ENCODE measurements at regions not wholly inside any gene's neighbourhood (a gene's known extent, or its start where the extent isn't known, plus 50 kb on each side); places are given as distances from the start of the nearest gene placed in this dataset.

DNA sequence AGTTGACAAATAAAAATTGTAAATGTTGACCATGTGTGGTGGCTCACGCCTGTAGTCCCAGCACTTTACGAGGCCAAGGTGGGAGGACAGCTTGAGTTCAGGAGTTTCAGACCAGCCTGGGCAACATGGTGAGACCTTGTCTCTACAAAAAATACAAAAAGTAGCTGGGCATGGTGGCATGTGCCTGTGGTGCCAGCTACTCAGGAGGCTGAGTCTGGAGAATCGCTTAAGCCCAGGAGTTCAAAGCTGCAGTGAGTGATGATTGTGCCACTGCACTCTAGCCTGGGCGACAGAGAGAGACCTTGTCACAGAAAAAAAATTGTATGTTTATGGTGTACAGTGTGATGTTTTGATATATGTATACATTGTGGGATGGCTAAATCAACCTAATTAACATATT is 119.6 kb downstream of the NPIPB5 start:
- DNase-seq (ENCODE audit: low spot score, unreplicated experiment), result no peak
- H3K4me1 Mint-ChIP-seq (ENCODE audit: low read depth), result peaks cover 2% of the 10 kb centered on the region
- H3K36me3 Mint-ChIP-seq (ENCODE audit: insufficient read depth), result no peaks in the 10 kb centered on the region
- peaks cover 6% of the 10 kb centered on the region for H3K27me3 Mint-ChIP-seq
- H3K27ac Mint-ChIP-seq, result no peak overlapping the region
- no peak for TF ChIP-seq CTCF (IDR thresholded peaks at IDR 0.05; ENCODE audit: unreplicated experiment)
- H3K4me3 Mint-ChIP-seq (ENCODE audit: low read depth), result no peak overlapping the region
- no peaks in the 10 kb centered on the region for H3K9me3 Mint-ChIP-seq (ENCODE audit: low read depth)

DNA sequence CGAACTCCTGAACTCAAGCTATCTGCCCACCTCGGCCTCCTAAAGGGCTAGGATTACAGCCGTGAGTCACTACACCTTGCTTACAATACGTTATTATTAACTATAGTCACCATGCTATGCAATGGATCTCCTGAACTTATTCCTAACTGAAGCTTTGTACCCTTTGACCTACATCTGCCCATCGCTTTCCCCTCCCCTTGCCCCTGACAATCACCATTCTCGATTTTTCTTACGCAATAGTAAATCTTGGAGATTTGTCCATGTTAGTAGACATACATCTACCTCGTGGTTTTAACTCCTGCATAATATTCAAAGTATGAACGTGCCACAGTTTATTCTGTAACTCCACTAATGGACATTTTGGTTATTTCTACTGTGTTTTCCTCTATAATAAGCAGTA is 120.6 kb downstream of the NPIPB5 start:
- H3K4me1 Mint-ChIP-seq (ENCODE audit: low read depth), result peaks cover 2% of the 10 kb centered on the region
- H3K27me3 Mint-ChIP-seq, result peaks cover 6% of the 10 kb centered on the region
- no peaks in the 10 kb centered on the region for H3K36me3 Mint-ChIP-seq (ENCODE audit: insufficient read depth)
- H3K4me3 Mint-ChIP-seq (ENCODE audit: low read depth), result no peak overlapping the region
- no peak for TF ChIP-seq CTCF (IDR thresholded peaks at IDR 0.05; ENCODE audit: unreplicated experiment)
- no peaks in the 10 kb centered on the region for H3K9me3 Mint-ChIP-seq (ENCODE audit: low read depth)
- no peak for DNase-seq (ENCODE audit: low spot score, unreplicated experiment)
- H3K27ac Mint-ChIP-seq, result no peak overlapping the region

GRCh38 chr16:22632606-22633005 is 121.9 kb downstream of the NPIPB5 start:
- no peaks in the 10 kb centered on the region for H3K36me3 Mint-ChIP-seq (ENCODE audit: insufficient read depth)
- DNase-seq (ENCODE audit: low spot score, unreplicated experiment), result no peak
- H3K27ac Mint-ChIP-seq, result no peak overlapping the region
- no peak for TF ChIP-seq CTCF (IDR thresholded peaks at IDR 0.05; ENCODE audit: unreplicated experiment)
- peaks cover 6% of the 10 kb centered on the region for H3K27me3 Mint-ChIP-seq
- H3K4me1 Mint-ChIP-seq (ENCODE audit: low read depth), result peaks cover 2% of the 10 kb centered on the region
- no peak overlapping the region for H3K4me3 Mint-ChIP-seq (ENCODE audit: low read depth)
- no peaks in the 10 kb centered on the region for H3K9me3 Mint-ChIP-seq (ENCODE audit: low read depth)

- Mint-ChIP-seq H3K36me3 (ENCODE audit: insufficient read depth) (no peaks in the 10 kb centered on the region), H3K4me1 (ENCODE audit: low read depth) (peaks cover 2% of the 10 kb centered on the region), H3K27ac (no peak overlapping the region), H3K9me3 (ENCODE audit: low read depth) (no peaks in the 10 kb centered on the region), H3K27me3 (peaks cover 6% of the 10 kb centered on the region), H3K4me3 (ENCODE audit: low read depth) (no peak overlapping the region)
- DNase-seq (ENCODE audit: low spot score, unreplicated experiment), result no peak
- TF ChIP-seq CTCF (IDR thresholded peaks at IDR 0.05; ENCODE audit: unreplicated experiment), result no peak
These were observed 122.6 kb downstream of the NPIPB5 start for GRCh38 chr16:22633280-22633679.

DNA sequence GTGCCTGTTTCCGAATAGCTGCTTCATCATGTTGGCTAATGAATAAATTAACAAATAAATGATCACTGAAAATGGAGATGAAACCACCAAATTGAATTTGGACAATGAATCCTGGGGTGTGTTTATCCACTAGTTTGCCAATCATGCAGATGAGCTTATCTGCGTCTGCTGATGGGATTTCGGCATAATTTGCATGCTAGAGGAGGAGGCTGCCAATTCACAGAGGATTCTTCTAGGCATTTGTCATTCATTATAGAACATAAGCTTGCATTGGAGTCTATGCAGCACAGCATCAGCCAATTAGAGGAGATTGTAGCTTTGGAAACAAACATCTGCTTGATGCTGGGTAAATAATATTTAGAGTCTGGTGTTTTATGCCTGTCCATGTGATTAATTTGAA is 123.1 kb downstream of the NPIPB5 start:
- Mint-ChIP-seq H3K4me1 (ENCODE audit: low read depth) (peaks cover 2% of the 10 kb centered on the region), H3K9me3 (ENCODE audit: low read depth) (no peaks in the 10 kb centered on the region), H3K27ac (no peak overlapping the region), H3K4me3 (ENCODE audit: low read depth) (no peak overlapping the region), H3K27me3 (peaks cover 6% of the 10 kb centered on the region), H3K36me3 (ENCODE audit: insufficient read depth) (no peaks in the 10 kb centered on the region)
- DNase-seq (ENCODE audit: low spot score, unreplicated experiment), result no peak
- TF ChIP-seq CTCF (IDR thresholded peaks at IDR 0.05; ENCODE audit: unreplicated experiment), result no peak

All from progenitor cell of endocrine pancreas (in vitro differentiated cells).